GM12878 (cell line): ENCODE measurements at regions not wholly inside any gene's neighbourhood (a gene's known extent, or its start where the extent isn't known, plus 50 kb on each side); places are given as distances from the start of the nearest gene placed in this dataset.
"Not testable (repeated sequence)": the region's sequence is repeated elsewhere in the genome, so short reads cannot be mapped to it uniquely, and the experiment has no call there.

Experiments
- BRCA1 ChIP-seq: IDR thresholded peaks from 2 replicates; pipeline ENCODE4 v1.6.1; 2011; ENCODE audit warnings: low read depth, low read length, improper control_type of control experiment
- CHD4 ChIP-seq: fragments of 200-600 bp; sonication (generic); IDR thresholded peaks from 2 replicates; pipeline ENCODE4 v1.6.1; 2016; ENCODE audit warnings: mild to moderate bottlenecking
- FOXM1 ChIP-seq: IDR thresholded peaks from 2 replicates; pipeline ENCODE4 v1.6.1; 2012; ENCODE audit warnings: low read depth, mild to moderate bottlenecking, inconsistent platforms, low read length, moderate library complexity
- HDAC6 ChIP-seq: fragments of 200-600 bp; sonication (generic); IDR thresholded peaks from one replicate; pipeline ENCODE4 v1.8.0; 2017; ENCODE audit warnings: antibody characterized with exemption; ENCODE audit not compliant: unreplicated experiment
- KAT2A ChIP-seq: conservative IDR thresholded peaks from 2 replicates; pipeline ENCODE4 v1.6.1; 2011; ENCODE audit warnings: low read depth, low read length; ENCODE audit not compliant: control insufficient read depth
- NRF1 ChIP-seq: conservative IDR thresholded peaks from 2 replicates; pipeline ENCODE4 v1.6.1; 2011; ENCODE audit warnings: mild to moderate bottlenecking, low read depth, low read length, improper control_type of control experiment
- PAX5 ChIP-seq: IDR thresholded peaks from 2 replicates; pipeline ENCODE4 v1.6.1; 2011; ENCODE audit warnings: low read depth, low read length, borderline replicate concordance
- POLR2A ChIP-seq: IDR thresholded peaks from 2 replicates; pipeline ENCODE4 v1.6.1; 2011; ENCODE audit warnings: low read depth, mild to moderate bottlenecking, low read length
- SMAD1 ChIP-seq: fragments of 450-650 bp; IDR thresholded peaks from 2 replicates; pipeline ENCODE4 v1.6.1; 2018; ENCODE audit warnings: mild to moderate bottlenecking, low read depth; ENCODE audit not compliant: partially characterized antibody
- SREBF2 ChIP-seq: IDR thresholded peaks from 2 replicates; pipeline ENCODE4 v1.6.1; 2012; ENCODE audit warnings: mild to moderate bottlenecking, low read length
- TF ChIP-seq, protein P1 (sequence below): IDR thresholded peaks from 2 replicates; pipeline ENCODE4 v1.6.1; 2011; ENCODE audit warnings: low read depth, low read length, improper control_type of control experiment, borderline replicate concordance
- TF ChIP-seq, protein P2 (sequence below): IDR thresholded peaks from 2 replicates; pipeline ENCODE4 v1.6.1; 2012; ENCODE audit warnings: low read depth, low read length, improper control_type of control experiment
- TF ChIP-seq, protein P3 (sequence below): IDR thresholded peaks from 2 replicates; pipeline ENCODE4 v1.6.1; 2012; ENCODE audit warnings: low read depth, low read length, improper control_type of control experiment
- TF ChIP-seq, protein P4 (sequence below), 3 experiments: IDR thresholded peaks in 2 of 3; conservative IDR thresholded peaks in 1 of 3; 2 replicates each; pipeline ENCODE4 v1.5.1; 2011; ENCODE audit warnings: low read depth in 3 of 3, low read length in 3 of 3, mild to moderate bottlenecking in 3 of 3, control low read depth in 2 of 3, moderate library complexity in 2 of 3, inconsistent platforms in 1 of 3, mixed read lengths in 1 of 3; ENCODE audit not compliant: control insufficient read depth in 2 of 3, insufficient read depth in 1 of 3; ENCODE audit errors: extremely low read depth in 1 of 3

DNA sequence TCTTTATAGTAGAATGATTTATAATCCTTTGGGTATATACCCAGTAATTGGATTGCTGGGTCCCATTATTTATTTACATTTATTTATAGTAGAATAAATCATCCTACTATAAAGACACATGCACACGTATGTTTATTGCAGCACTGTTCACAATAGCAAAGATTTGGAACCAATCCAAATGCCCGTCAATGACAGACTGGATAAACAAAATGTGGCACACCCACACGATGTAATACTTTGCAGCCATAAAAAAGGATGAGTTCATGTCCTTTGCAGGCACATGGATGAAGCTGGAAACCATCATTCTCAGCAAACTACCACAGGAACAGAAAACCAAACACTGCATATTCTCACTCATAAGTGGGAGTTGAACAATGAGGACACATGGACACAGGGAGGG, 869.0 kb upstream of the SORCS1 start:
- TF ChIP-seq SREBF2, POLR2A, CHD4, SMAD1, FOXM1, KAT2A, PAX5, BRCA1, NRF1, HDAC6: not testable (repeated sequence)
- TF ChIP-seq, protein P1, sequence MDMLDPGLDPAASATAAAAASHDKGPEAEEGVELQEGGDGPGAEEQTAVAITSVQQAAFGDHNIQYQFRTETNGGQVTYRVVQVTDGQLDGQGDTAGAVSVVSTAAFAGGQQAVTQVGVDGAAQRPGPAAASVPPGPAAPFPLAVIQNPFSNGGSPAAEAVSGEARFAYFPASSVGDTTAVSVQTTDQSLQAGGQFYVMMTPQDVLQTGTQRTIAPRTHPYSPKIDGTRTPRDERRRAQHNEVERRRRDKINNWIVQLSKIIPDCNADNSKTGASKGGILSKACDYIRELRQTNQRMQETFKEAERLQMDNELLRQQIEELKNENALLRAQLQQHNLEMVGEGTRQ = not testable (repeated sequence)
- TF ChIP-seq, protein P2, sequence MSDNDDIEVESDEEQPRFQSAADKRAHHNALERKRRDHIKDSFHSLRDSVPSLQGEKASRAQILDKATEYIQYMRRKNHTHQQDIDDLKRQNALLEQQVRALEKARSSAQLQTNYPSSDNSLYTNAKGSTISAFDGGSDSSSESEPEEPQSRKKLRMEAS = not testable (repeated sequence)
- TF ChIP-seq, protein P3, sequence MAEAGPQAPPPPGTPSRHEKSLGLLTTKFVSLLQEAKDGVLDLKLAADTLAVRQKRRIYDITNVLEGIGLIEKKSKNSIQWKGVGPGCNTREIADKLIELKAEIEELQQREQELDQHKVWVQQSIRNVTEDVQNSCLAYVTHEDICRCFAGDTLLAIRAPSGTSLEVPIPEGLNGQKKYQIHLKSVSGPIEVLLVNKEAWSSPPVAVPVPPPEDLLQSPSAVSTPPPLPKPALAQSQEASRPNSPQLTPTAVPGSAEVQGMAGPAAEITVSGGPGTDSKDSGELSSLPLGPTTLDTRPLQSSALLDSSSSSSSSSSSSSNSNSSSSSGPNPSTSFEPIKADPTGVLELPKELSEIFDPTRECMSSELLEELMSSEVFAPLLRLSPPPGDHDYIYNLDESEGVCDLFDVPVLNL = not testable (repeated sequence)
- TF ChIP-seq, protein P4, sequence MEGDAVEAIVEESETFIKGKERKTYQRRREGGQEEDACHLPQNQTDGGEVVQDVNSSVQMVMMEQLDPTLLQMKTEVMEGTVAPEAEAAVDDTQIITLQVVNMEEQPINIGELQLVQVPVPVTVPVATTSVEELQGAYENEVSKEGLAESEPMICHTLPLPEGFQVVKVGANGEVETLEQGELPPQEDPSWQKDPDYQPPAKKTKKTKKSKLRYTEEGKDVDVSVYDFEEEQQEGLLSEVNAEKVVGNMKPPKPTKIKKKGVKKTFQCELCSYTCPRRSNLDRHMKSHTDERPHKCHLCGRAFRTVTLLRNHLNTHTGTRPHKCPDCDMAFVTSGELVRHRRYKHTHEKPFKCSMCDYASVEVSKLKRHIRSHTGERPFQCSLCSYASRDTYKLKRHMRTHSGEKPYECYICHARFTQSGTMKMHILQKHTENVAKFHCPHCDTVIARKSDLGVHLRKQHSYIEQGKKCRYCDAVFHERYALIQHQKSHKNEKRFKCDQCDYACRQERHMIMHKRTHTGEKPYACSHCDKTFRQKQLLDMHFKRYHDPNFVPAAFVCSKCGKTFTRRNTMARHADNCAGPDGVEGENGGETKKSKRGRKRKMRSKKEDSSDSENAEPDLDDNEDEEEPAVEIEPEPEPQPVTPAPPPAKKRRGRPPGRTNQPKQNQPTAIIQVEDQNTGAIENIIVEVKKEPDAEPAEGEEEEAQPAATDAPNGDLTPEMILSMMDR (IDR thresholded peaks at IDR 0.05 in 2 of 3, conservative IDR thresholded peaks at IDR 0.05 in 1 of 3; ENCODE audit: control insufficient read depth in 2 of 3, extremely low read depth in 1 of 3, insufficient read depth in 1 of 3, low read depth in 3 of 3, low read length in 3 of 3) = not testable (repeated sequence)
